NT2/D1 (cell line): ENCODE measurements at regions not wholly inside any gene's neighbourhood (a gene's known extent, or its start where the extent isn't known, plus 50 kb on each side); places are given as distances from the start of the nearest gene placed in this dataset.

Source experiments
- YY1 ChIP-seq: IDR thresholded peaks from 2 replicates; pipeline ENCODE4 v1.6.1; 2011; ENCODE audit not compliant: insufficient read length, insufficient read depth
- ZNF274 ChIP-seq: IDR thresholded peaks from 2 replicates; pipeline ENCODE4 v1.6.1; 2011; ENCODE audit warnings: mild to moderate bottlenecking, low read depth, low read length

GRCh38 chr18:73693091-73693490, 454.5 kb downstream of the FBXO15 start:
- TF ChIP-seq YY1 (no peak), ZNF274 (no peak)
